ENCODE measurements at regions not wholly inside any gene's neighbourhood (a gene's known extent, or its start where the extent isn't known, plus 50 kb on each side); places are given as distances from the start of the nearest gene placed in this dataset.
A peak's percentile ranks its signal among the peaks of the same experiment; 100 is the strongest.
"Not testable (repeated sequence)": the region's sequence is repeated elsewhere in the genome, so short reads cannot be mapped to it uniquely, and the experiment has no call there.

GRCh38 chr1:83238654-83239053 lies 760.3 kb downstream of the TTLL7 start:
- intact Hi-C loops (cut with micrococcal nuclease); ATAC-seq; DNase-seq: not testable (repeated sequence)

DNA sequence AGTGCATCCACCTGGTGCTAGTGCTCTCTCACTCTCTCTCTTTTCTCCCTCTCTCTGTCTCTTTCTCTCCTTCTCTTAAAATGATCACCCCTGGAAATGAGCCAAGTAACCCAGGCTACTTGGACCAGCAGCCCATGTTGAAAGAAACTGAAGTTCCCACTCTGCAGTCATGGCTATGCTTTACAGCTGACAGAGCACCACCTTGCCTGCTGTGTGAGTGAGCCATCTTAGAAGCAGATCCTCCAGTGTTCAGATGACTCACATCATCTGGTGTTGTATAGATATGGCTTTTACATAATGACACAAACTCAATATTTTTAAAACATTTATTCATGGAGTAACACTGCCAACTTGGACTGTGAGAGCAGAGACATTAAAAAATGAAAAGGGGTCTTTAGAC lies 779.1 kb downstream of the TTLL7 start:
- ATAC-seq; DNase-seq; intact Hi-C loops (cut with micrococcal nuclease): not testable (repeated sequence)

DNA sequence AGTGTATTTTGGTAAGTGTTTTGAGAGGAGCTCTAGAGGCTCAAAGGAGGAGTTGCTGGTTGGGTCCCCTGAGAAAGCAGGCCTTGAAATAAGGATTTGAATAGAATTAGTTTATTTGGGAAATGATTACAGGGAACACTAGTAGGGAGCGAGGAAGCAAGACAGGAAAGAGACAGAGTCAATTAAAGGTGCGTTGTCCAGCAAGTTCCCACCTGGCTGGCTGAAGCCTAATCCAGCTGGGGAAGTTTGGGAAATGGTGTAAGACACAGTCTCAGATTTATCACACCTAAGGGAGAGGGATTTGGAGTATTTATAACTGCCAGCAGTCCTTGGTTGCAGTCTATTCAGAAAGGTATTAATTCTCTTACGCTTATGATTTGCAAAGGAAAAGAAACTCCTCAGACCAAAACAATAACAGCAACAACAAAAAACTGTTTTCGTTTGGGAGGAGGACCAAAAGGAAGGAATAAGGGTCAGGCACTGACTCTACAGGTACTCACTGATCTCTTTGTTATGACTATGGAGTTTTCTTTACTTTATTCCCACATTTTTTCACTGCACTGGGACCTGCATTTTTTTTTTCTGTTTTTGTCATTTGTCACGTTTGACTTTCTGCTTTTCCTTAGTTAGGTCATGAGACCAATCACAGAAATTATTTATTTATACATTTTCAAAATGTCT lies 780.8 kb downstream of the TTLL7 start:
- intact Hi-C loops (cut with micrococcal nuclease); ATAC-seq; DNase-seq: not testable (repeated sequence)

DNA sequence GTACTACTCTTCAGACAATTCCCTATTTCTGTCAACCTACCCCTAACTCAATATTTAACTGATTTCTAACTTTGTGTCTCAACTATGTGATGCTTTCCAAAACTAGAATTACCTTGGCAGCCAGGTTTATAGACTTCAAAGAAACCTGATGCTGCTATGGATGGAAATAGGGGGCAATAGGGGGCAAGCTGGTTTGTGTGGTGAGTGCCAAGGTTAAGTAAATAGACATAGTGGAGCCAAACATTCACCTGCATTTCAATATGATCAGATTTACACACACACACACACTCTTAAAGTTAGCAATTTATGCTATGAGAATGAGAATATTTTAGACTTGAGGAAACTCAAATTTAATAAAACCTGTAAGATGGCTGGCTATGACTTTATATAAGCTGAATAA lies 784.6 kb downstream of the TTLL7 start:
- intact Hi-C loops (cut with micrococcal nuclease); ATAC-seq; DNase-seq: not testable (repeated sequence)

DNA sequence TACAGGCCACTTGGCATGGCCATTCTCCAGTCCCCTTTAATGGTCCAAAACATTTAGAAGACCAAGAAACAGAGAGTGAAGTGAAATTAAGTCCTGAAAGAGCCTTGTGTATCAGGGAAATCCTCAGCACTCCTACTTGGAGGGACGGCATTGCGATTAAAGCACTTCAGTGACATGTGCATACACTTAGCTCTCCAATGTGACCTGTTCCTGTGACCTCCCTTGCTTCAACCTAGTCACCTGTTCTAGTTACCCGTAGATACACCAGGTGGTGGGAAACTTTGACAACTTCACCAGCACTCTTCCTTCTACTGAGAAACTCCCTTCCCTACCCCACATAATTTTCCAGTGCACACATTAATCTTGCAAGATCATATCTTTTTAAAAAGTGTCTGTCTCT lies 785.3 kb downstream of the TTLL7 start:
- intact Hi-C loops (cut with micrococcal nuclease); ATAC-seq; DNase-seq: not testable (repeated sequence)

DNA sequence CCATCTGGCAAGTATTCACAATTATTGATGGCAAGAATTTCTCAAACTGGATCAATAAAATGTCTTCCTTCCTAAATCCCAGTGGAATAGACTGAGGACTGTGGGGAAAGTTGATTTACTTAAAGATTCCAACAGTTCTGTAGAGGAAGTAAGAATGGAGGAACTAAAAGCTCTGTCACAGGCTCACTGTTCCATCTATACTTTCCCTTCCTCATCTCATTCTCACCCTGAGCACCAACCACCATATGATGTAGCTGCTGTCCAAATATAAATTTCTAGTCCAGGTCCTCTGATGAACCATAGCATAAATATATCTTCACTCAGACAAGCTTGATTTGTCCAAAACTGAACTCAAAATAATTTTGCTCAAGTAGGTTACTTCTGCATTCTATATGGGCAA lies 786.9 kb downstream of the TTLL7 start:
- DNase-seq; intact Hi-C loops (cut with micrococcal nuclease); ATAC-seq: not testable (repeated sequence)

DNA sequence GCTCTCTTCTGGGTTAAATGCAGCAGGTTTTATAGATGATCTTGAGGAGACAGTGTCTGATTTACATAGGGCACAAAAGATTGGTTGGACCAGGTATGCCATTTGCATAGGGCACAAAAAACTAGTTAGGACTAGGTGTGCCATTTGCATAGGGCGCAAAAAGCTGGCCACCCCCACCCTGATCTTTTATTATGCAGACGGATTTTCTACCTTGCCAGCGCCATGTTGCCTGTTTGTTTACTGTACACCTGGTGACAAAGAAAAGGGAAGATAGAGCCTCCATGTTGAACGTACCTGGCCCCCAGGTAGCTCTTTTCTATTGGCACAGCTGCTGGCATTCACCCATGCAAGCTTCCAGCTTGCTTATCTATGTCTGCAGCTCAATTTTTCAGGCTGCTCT lies 790.4 kb downstream of the TTLL7 start:
- not testable (repeated sequence) for ATAC-seq, DNase-seq

GRCh38 chr1:83194610-83195009 lies 804.3 kb downstream of the TTLL7 start:
- ATAC-seq; intact Hi-C loops (cut with micrococcal nuclease); DNase-seq: not testable (repeated sequence)

More for the DNA sequence above, 790.4 kb downstream of the TTLL7 start:
- intact Hi-C loops (cut with micrococcal nuclease) = not testable (repeated sequence)

DNA sequence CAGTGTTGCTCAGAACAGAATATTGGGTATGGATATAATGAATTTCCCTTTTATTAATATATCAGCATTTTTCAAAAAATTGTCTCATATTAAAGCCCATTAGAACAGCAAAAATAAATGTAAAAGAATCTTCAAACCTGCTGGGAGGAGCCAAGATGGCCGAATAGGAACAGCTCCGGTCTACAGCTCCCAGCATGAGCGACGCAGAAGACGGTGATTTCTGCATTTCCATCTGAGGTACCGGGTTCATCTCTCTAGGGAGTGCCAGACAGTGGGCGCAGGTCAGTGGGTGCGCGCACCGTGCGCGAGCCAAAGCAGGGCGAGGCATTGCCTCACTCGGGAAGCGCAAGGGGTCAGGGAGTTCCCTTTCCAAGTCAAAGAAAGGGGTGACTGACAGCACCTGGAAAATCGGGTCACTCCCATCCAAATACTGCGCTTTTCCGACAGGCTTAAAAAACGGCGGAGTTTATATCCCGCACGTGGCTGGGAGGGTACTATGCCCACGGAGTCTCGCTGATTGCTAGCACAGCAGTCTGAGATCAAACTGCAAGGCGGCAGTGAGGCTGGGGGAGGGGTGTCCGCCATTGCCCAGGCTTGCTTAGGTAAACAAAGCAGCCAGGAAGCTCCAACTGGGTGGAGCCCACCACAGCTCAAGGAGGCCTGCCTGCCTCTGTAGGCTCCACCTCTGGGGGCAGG lies 816.8 kb downstream of the TTLL7 start:
- ATAC-seq; DNase-seq; intact Hi-C loops (cut with micrococcal nuclease): not testable (repeated sequence)

DNA sequence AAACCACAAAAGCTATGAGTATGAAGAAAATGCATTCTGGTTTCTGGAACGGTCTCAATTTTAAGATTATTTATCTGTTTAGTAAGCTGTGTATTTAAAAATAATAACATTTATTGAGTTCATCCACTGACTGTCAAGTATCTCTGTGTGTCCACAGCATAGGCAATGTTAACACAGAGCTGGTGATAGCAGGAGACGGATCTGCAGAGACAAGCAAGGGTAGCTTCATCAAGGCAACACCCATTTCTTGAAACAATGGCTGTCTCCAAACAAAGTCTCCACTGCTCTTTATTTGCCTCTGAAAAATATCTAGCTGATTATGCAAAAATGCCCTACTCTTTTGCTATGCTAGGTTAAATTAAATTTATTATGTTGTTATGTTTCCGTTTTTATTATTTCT lies 818.3 kb downstream of the TTLL7 start:
- intact Hi-C loops (cut with micrococcal nuclease); DNase-seq; ATAC-seq: not testable (repeated sequence)

DNA sequence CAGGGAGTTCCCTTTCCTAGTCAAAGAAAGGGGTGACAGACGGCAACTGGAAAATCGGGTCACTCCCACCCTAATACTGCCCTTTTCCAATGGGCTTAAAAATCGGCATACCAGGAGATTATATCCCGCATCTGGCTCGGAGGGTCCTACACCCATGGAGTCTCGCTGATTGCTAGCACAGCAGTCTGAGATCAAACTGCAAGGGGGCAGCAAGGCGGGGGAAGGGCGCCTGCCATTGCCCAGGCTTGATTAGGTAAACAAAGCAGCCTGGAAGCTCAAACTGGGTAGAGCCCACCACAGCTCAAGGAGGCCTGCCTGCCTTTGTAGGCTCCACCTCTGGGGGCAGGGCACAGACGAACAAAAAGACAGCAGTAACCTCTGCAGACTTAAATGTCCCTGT lies 831.3 kb downstream of the TTLL7 start:
- DNase-seq; ATAC-seq; intact Hi-C loops (cut with micrococcal nuclease): not testable (repeated sequence)

GRCh38 chr1:83163879-83164475 lies 835.0 kb downstream of the TTLL7 start:
- ATAC-seq; DNase-seq; intact Hi-C loops (cut with micrococcal nuclease): not testable (repeated sequence)

- DNase-seq; ATAC-seq; intact Hi-C loops (cut with micrococcal nuclease): not testable (repeated sequence)
Measured at GRCh38 chr1:83158924-83159323, 840.0 kb downstream of the TTLL7 start.

DNA sequence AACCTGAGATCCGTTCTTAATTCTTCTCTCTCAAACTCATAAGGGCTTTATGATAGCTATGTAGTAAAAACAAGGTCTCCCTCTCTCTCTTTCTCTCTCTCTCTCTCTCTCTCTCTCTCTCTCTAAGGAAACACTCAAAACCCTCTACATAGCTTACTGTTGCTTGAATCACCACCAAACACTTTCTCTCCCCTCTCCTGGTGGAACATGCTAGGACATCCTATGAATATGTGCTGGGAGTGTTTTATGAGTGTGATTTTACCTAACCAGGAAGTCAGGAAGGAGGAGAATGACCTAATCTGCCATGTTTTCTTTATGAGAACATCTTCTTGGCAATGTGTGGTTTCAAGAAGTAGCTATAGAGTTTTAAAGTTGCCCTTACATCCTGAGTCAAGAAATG lies 844.6 kb downstream of the TTLL7 start:
- DNase-seq; ATAC-seq; intact Hi-C loops (cut with micrococcal nuclease): not testable (repeated sequence)

DNA sequence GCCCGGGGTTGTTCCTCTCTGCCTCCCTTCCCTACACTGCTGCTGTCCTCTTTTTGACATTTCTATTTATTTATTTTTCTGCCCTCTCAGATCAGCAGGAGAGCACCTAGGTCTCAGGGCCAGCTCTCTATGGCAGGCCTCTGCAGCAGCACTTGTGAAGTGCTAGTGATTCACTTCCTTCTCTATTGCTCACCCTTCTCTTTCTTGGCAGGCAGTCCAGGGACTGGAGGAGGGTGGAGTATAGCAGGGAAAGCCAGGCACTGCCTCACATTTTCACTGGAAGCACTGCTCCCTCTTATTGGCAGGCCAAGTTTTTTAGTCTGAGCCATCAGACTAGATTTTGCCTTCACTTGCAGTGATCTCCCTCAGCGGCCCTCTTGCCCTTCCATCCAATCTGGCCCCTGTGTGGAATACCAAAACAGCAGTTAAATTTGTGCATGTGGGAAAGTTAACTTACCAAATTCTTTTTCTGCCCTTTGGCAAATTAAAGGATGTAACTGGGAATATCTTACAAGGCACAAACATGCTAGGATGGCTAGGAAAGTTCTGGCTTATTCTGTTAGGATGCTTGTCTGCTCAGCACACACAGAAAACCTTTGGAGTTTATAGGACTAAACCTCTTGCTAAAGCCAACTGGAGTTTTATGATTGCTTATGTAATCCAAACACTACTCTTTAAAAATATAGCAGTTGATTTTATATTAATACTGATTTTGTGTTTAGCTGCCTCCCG lies 847.6 kb downstream of the TTLL7 start:
- DNase-seq (peak; percentile 45), ATAC-seq (peak; percentile 100)
- intact Hi-C loops (cut with micrococcal nuclease) = not testable (repeated sequence)

- DNase-seq; intact Hi-C loops (cut with micrococcal nuclease): not testable (repeated sequence)
- peak; percentile 20 for ATAC-seq
Measured at GRCh38 chr1:83150479-83150878, 848.5 kb downstream of the TTLL7 start.

DNA sequence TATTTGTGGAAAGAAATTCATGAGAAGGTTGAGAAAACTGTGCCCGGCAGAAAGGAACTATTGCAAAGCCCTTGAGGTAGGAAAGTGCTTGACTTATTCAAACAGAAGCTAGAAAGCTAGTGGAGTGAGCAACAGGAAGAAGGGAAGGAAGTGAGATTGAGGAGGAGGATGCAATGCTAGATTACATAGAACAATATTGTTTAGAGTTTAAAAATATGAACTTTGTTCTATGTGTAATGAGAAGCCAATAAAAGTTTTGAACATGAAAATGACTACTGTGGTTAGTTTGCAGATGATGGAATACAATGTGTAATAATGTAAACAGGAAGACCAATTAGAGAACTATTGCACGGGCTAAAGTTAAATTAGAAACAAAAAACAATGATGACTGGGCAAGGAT lies 853.1 kb downstream of the TTLL7 start:
- DNase-seq; ATAC-seq; intact Hi-C loops (cut with micrococcal nuclease): not testable (repeated sequence)

DNA sequence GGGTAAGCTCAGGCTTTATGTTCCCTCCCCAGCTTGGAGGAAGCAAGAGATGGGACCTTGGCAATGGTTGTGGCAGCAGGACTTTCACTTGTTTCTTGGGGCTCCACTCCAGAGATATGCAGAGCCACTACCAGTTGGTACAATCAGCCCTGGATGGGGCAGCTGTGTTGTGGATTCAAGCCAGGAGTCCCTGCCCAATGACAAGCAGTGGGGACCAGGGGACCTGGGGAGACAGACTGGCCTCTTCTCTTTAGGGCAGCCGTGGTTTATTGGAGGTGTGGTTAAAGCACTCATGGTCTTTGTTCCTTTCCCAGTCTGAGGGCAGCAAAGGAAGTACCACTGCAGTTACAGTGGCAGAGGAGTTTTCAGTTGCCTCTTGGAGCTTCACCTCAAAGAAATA lies 856.1 kb downstream of the TTLL7 start:
- DNase-seq; intact Hi-C loops (cut with micrococcal nuclease); ATAC-seq: not testable (repeated sequence)

DNA sequence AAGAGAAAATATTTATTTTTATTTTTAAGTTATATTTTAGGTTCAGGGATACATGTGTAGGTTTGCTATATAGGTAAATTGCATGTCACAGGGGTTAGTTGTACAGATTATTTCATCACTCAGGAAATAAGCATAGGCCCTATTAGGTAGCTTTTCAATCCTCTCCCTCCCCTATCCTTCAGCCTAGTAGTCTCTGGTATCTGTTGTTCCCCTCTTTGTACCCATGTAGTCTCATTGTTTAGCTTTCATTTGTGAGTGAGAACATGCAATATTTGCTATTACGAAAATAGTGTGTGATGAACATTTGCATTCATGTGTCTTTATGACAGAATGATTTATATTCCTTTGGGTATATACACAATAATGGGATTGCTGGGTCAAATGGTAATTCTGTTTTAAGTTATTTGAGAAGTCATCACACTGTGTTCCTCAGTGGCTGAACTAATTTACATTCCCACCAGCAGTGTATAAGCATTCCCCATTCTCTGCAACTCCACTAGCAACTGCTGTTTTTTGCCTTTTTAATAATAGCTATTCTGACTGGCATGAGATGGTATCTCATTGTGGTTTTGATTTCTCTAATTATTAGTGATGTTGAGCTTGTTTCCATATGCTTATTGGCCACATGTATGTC lies 863.3 kb downstream of the TTLL7 start:
- ATAC-seq; DNase-seq; intact Hi-C loops (cut with micrococcal nuclease): not testable (repeated sequence)
